GM21786 (cell line): ENCODE measurements at regions not wholly inside any gene's neighbourhood (a gene's known extent, or its start where the extent isn't known, plus 50 kb on each side); places are given as distances from the start of the nearest gene placed in this dataset.
A peak's percentile ranks its signal among the peaks of the same experiment; 100 is the strongest.

ENCODE experiments used
- ATAC-seq: cut with Tn5 transposase; IDR thresholded peaks from one replicate; pipeline ENCODE4 v1.9.1; 2021; ENCODE audit not compliant: unreplicated experiment

DNA sequence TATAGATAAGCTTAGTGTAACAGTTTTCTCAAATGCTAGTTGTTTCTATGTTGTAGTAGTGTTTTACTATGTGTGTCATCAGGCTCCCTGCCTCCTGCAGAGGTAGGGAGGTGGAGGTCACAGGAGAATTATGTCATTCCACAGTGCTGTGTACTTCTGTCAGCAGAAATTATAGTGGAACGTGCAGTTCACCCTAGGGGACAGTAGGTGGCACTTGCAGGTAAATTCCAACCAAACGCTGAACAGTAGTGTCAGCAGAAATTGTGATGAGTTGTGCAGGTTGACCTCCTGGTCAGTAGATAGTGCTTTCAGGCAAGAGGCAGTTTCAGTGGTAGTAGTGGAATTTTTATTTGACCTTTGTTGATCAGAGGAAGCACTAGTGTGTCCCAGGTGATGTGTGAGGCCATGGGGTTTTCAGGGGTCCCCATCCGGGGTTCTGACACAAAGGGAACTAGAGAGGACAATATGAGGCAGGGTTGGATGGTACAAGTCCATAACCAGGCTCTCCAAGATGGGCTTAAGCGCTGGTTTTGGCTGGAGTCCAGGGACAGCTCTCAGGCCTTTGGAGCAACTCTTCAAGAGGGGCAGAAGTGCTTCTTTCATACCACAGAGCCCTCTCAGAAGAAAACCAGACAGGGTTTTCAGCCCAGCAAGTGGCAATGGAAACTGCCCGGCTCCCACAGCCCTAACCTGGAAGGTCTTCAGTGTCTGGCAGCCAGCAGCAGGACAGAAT is 402.9 kb downstream of the CYLC2 start:
- ATAC-seq: peak; percentile 99

DNA sequence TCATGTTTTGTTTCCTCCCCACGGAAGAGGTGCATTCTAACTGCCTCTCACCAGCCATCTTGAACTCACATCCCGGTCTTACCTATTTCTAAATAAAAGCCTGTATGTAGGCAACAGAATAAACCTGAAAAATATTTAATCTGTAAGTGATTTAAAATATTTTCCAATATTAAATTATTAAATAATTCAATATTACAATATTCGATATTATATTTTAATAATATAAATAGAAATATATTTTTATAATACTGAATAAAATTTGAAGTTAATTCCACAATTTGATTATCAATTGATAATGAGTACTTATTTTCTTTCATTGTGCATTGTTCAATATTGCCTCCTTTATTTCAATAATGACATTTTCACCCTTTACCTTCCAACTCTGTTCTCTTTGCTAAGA is 404.4 kb downstream of the CYLC2 start:
- ATAC-seq: no peak

DNA sequence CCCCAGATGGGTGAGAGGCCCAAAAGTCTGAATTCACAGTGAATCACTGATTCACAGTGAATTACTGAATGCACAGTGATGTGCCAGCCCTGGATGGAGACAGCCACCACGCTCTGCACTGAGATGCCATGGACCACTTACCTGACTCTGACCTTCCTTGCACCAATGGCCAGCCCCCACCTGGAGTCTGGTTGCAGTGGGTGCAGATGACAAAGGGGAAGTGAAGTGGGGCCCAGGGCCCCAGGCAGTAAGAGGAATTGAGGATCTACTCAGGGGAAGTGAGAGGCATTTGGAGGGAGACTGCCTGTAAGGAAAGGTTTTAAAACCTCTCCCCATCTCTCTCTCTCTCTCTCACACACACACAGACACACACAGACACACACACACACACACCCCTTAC is 412.1 kb downstream of the CYLC2 start:
- ATAC-seq: no peak

DNA sequence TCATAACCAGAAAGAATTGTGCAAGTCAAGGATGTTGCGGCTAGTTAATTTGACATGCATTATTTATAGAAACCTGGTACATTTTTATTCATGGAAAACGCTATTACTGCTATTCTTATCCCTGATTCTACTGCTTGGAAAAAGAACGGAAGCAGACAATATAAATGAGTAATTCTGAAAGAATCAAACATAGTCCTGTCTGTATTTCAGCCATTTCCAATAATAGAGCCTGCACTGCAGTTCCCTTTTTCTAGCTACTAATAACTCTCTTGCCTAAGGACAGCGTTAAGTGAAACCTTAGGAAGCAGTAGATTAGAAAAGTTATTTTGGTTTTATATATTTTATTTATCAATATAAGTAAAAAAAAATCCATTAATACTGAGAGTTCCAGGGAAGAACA is 414.9 kb downstream of the CYLC2 start:
- no peak for ATAC-seq

DNA sequence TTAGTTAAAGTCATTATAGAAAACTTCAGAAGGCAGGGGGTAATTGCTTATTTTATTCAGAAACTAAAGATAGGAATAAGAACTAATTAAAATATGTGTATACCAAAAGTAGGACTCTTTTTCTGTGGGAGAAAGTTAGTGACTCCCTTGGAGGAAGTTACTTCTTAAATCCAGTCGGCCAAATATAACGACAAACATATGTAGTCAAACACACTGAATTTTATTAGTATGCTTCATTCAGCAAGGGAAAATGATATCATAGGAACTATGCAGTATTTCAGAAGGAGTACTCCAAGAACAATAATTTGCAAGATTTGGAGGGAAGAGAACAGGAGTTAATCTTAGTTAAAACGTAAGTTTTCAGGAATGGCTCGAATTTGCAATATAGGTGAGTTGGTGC is 432.6 kb downstream of the CYLC2 start:
- ATAC-seq: no peak

DNA sequence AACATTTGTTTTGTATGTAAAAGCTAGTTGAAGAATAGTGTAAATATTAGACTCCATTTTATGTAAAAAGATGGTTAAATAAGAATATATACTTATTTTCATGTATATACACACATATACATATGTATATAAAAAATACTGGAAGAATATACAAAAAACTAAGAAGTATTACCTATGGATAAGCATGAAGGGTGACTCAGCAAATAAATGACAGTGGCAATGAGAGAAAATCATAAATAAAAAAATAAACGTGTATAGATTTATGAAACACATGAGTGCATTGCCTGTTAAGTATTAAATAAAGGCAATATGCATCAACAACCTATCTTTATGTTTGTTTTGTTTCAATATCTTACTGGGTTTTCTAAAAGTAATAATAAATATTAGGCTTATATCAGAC is 435.3 kb downstream of the CYLC2 start:
- ATAC-seq: no peak

DNA sequence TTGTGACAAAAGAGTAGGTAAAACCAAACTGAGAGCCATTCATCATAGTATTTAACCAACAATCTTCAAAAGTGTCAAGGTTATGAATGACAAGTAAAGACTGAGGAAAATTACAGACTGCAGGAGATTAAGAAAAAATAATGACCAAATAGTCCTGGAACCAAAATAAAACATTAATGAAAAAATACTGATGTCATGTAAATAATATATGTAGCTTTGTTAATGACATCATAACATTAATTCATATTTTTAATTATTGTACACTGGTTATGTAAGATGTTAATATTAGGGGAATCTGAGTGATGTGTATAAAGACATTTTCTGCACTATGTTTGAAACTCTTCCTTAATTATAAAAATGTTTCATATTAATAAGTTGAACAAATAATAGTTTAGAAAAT is 436.7 kb downstream of the CYLC2 start:
- ATAC-seq: no peak

DNA sequence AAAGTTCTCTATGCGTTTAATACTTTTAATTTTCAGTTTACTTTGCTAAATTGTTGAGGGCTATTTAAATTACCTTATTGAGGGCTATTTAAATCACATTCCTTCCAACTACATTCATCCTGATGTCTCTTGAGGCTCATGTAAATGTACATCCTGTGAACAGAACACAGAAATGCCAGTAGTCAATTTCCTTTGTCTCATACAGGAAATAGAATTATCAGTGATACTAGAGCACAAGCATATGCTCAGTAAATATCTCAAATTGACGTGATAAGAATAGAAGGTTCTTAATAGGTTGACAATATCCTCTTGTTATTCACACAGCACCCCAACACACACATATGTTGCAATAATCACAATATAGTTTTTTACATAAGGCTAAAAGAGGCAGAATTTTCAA is 449.0 kb downstream of the CYLC2 start:
- no peak for ATAC-seq

DNA sequence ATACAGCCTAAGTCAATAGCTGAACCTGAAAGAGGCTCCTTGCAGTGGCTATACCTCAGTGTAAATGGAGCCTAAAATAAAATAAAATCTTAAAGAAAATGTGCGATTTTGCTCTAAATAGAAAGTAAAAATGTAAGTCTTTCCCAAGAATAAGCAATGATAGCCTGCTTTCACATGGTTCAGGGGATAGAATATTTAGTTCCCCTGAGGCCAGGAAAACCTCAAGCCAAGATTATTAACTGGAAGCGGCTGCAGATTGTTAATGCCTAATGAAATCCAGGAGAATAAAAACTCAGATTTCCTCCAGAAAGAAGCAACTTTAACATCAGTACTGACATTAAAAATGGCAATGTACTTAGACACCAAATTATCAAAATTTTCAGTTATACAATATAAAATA is 463.7 kb downstream of the CYLC2 start:
- no peak for ATAC-seq

DNA sequence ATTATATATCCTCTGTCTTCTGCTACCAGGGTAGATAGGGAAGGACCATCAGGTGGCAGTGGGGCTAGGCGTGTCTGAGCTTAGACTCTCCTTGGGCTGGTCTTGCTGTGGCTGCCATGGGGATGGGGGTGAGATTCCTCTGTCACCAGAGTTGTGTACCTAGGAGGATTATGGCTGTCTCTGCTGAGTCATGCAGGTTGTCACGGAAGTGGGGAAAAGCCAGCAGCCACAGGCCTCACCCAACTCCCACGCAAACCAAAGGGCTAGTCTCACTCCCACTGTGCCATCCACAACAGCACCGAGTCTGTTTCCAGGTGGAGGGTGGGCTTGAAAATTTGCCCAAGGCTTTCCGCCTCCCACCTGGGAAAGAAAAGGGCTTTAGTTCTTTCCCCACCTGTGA is 476.1 kb downstream of the CYLC2 start:
- ATAC-seq: no peak

DNA sequence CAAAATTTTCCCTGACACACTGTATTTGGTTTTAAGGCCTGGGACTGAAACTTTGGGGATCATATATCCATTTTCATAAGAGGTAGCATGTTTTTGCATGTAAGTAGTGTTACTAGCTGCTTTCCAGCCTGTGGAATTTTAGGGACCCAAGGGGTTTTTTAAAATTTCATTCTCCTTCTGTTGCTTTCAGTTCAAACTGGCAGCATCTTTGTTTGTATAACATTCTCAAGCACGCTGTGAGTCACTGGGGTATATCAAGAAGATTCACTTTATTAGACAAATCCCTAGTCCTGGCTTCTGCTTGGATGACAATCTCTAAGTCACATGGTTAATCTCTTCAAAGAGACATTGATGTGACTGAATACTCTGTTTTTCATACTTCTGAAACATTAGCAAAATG is 479.0 kb downstream of the CYLC2 start:
- ATAC-seq: no peak

DNA sequence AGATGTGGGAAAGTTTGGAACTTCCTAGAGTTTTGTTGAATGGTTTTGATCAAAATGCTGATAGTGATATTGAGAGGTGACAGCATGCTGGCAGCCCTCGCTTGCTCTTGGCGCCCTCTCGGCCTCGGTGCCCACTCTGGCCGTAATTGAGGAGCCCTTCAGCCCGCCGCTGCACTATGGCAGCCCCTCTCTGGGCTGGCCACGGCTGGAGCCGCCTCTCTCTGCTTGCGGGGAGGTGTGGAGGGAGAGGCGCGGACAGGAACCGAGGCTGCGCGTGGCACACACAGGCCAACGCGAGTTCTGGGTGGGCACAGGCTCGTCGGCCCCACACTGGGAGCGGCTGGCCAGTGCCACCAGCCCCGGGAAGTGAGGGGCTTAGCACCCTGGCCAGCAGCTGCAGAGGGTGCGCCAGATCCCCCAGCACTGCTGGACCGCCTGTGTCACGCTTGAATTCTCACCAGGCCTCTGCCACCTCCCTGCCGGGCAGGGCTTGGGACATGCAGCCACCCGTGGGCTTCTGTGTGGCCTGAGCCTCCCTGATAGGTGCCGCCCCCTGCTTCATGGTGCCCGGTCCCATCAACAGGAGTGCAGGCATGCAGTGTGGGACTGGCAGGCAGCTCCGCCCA is 488.5 kb downstream of the CYLC2 start:
- ATAC-seq: no peak

DNA sequence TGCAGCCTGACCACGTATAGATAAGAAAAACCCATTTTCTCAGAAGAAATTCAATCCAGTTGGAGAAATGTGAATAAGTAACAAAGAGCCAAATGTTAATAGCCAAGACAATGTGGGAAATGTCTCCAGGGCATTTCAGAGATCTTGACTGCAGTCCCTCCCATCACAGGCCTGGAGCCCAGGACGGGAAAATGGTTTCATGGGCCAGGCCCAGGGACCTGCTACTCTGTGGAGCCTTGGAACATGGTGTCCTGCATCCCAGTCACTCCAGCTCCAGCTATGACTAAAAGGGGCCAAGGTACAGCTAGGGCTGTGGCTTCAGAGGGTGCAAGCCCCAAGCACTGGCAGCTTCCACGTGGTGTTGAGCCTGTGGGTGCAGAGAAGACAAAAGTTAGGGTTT is 490.0 kb downstream of the CYLC2 start:
- ATAC-seq: no peak

DNA sequence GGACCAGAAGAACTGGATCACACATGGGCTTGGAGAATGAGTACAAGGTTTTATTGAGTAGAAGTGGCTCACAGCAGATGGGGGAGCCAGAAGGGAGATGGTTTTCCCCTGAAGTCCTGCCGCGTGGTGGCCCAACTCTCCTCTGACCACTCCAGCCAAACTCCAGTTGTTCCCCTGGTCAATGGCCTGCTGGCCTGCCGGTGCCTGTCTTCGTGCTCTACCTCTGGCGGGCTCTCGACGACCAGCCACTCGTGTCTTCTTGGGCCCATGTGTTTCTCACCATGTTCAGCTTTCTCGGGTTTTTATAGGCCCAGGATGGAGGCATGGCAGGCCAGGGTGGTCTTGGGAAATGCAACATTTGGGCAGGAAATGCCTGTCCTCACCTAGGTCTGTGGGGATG is 519.6 kb downstream of the CYLC2 start:
- no peak for ATAC-seq

DNA sequence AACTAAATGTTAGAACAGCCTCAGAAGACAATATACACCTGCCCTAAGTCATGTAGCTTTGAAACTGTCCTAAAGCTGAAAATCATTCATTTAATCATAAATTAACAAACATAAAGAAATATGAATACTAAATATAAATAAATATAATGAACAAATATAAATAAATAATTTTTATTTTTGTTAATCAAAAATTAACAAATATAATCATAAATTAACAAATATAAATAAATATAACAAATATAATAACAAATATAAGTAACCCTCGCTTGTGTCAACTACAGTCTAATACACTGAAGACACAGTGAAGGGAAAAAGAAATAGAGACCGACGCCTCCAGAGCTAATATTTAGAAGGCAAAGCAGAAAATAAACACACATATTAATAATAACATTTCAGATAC is 527.3 kb downstream of the CYLC2 start:
- no peak for ATAC-seq

DNA sequence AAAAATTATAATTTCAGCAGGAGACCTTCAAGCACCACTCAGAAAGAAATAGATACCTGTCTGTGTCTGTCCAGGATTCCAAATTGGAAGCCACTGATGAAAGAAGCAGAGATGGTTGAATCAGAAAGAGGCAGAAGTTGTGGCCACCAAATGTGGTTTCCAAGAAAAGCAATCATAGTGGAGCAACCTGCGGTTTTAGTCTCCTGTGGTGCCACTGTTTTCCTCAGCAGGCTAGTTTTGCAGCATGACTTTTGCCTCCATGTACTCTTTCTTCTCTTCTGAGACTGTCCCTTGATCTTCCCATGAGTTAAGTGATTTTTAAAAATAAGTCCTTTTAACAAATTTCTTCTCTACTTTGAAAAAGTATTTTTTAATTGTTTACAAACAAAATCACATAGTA is 535.8 kb downstream of the CYLC2 start:
- no peak for ATAC-seq

DNA sequence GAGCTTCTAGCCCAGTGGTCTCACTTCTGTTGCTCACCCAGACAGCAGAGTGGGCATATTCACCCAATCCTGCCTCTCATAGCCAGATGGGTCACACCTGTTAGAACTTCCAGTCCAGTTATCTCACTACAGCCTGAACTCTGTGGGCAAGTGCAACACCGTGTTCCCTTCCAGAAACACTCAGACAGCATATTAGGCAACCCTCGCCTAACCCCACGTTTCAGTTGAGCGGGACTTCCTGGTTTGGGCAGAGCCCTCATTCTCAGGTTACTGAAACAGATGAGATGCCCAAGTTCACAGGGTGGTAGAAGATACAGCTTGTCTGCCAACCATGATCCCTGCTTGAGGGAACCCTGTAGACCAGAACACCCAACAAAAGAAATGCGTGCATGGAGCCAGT is 538.2 kb downstream of the CYLC2 start:
- ATAC-seq: no peak

DNA sequence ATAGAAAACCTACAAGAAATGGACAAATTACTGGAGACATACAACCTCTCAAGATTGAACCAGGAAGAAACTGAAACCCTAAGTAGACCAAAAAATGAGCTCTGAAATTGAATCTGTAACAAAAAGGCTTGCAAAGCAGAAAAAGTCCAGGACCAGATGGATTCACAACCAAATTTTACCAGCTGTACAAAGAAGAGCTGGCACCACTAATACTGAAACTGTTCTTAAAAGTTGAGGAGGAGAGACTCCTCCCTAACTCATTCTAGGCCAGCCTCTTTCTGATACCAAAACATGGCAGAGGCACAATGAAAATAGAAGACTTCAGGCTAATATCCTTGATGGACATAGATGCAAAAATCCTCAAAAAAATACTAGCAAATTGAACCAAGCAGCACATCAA is 542.3 kb downstream of the CYLC2 start:
- no peak for ATAC-seq

DNA sequence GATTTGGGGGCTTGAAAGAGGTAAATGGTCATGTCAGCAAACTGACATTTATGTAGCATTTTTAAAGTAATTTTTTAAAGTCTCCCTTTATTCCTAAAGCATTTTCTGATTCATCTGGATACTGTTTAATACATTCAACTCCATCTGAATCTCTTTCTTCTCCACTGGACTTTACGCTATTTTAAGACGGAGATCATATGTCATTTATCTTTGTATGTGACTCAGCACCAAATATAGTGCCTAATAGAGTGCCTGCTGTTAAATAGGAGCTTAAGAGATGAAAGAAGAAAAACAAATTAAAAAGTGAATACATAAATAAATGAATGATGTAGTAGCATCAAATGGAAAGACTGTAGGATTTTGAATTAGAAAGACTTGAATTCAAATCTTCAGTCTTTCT is 548.8 kb upstream of the SMC2 start:
- ATAC-seq: no peak

DNA sequence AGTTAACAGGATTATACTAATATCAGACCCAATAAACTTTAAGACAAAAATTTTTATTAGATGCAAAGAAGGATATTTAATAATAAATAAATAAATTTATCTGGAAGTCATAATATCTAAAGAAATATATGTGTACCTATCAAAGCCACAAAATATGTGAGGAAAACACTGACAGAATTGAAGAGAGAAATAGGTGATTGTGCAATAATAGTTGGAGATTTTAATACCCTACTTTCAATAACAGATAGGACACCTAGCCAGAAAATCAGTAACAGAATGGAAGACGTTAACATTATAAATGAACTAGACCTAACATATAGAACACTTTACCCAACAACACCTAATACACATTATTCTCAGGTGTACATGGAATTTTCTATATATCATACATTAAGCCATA is 541.4 kb upstream of the SMC2 start:
- no peak for ATAC-seq

DNA sequence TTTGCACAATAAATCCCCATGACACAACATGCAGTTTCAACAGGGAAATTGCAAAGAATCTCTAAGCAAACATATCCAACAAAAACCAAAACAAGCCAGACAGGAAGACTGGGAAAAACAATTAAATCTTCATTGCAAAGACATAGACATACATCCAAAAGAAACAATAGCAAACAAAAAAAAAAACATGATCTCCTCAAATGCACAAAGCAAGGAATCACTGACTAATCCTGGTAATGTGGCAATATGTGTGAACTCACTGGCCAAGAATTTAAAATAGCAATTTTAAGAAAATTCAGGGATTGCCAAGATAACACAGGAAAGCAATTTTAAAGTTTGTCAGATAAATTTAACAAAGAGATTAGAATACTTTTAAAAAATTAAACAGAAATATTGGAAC is 520.1 kb upstream of the SMC2 start:
- no peak for ATAC-seq

DNA sequence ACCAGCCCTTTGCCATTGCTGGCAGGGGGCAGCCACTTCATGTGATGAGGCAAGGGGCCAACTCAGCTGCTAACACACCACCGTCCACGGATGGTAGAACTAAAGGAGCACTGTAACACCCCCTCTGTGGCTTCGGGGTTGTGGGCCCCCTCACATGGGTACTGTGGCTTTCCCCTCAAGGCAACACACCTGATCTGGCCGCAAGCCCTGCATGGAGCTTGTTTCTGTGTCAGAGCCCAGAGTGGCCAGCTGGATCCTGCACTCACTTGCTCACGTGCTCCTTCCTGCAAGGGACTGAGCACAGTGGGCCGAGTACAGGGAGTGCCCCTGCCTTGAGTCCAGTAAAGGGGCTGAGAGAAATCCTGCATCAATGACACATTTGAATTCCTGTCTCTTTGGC is 507.4 kb upstream of the SMC2 start:
- no peak for ATAC-seq

DNA sequence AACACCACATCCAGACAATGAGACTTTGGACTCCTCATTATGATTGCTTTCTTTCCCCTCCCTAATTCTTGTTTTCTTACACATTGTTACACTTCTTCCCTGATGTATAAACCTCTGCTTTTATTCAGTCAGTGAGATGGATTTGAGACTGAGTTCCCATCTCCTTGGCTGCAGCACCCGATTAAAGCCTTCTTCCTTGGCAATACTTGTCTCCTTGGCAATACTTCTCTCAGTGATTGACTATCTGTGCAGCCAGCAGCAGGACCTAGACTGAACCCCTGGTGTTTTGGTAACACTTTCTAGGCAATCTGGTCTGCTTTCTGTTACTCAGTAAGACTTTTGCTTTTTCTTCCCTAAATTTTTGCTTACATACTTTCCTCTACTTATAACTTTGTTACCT is 492.8 kb upstream of the SMC2 start:
- no peak for ATAC-seq
